Activated CD4-positive, alpha-beta T cell treated with anti-CD3 and anti-CD28 coated beads, Interleukin-2, amount 10 ng/mL, durations not matched to agents 7 days and 5 days (primary cell): ENCODE measurements at regions not wholly inside any gene's neighbourhood (a gene's known extent, or its start where the extent isn't known, plus 50 kb on each side); places are given as distances from the start of the nearest gene placed in this dataset.

ENCODE experiments used
- CTCF ChIA-PET: fragments of 350-600 bp; sonication (Branson Sonifier 250); formaldehyde crosslinking; loops from one replicate; lab custom pipeline; 2021; ENCODE audit warnings: antibody characterized with exemption; lab: Charles Lee
- POLR2A ChIA-PET: fragments of 350-600 bp; sonication (Branson Sonifier 250); formaldehyde crosslinking; loops from one replicate; lab custom pipeline; 2021; ENCODE audit warnings: antibody characterized with exemption; lab: Charles Lee
- DNase-seq: peaks from one replicate; pipeline ENCODE4 v3.0.0-alpha.2; 2020
- H3K27ac Mint-ChIP-seq: one replicate; pipeline ENCODE4 v1.8.0; 2021; ENCODE audit warnings: mild to moderate bottlenecking, moderate library complexity, mixed read lengths
- H3K27me3 Mint-ChIP-seq: one replicate; pipeline ENCODE4 v1.8.0; 2021; ENCODE audit warnings: mixed read lengths
- H3K36me3 Mint-ChIP-seq: one replicate; pipeline ENCODE4 v1.8.0; 2021; ENCODE audit warnings: low read depth, mixed read lengths
- H3K4me1 Mint-ChIP-seq: one replicate; pipeline ENCODE4 v1.8.0; 2021; ENCODE audit warnings: mixed read lengths
- H3K4me3 Mint-ChIP-seq: one replicate; pipeline ENCODE4 v1.8.0; 2021; ENCODE audit warnings: mild to moderate bottlenecking, moderate library complexity, mixed read lengths
- H3K9me3 Mint-ChIP-seq: one replicate; pipeline ENCODE4 v1.8.0; 2021; ENCODE audit warnings: mixed read lengths

GRCh38 chr12:19938031-19938430 is 430.3 kb upstream of the PDE3A start:
- Mint-ChIP-seq H3K27ac (no peak overlapping the region), H3K4me1 (no peaks in the 10 kb centered on the region), H3K4me3 (no peak overlapping the region), H3K27me3 (no peaks in the 10 kb centered on the region), H3K9me3 (no peaks in the 10 kb centered on the region), H3K36me3 (no peaks in the 10 kb centered on the region)
- DNase-seq: no peak
- ChIA-PET CTCF (no interaction called here), POLR2A (no interaction called here)

GRCh38 chr12:19938491-19938890 is 429.8 kb upstream of the PDE3A start:
- H3K36me3 Mint-ChIP-seq: no peaks in the 10 kb centered on the region
- no peak overlapping the region for H3K4me3 Mint-ChIP-seq
- H3K27ac Mint-ChIP-seq: no peak overlapping the region
- no peaks in the 10 kb centered on the region for H3K9me3 Mint-ChIP-seq
- POLR2A ChIA-PET: no interaction called here
- CTCF ChIA-PET: no interaction called here
- no peak for DNase-seq
- H3K27me3 Mint-ChIP-seq: no peaks in the 10 kb centered on the region
- no peaks in the 10 kb centered on the region for H3K4me1 Mint-ChIP-seq

DNA sequence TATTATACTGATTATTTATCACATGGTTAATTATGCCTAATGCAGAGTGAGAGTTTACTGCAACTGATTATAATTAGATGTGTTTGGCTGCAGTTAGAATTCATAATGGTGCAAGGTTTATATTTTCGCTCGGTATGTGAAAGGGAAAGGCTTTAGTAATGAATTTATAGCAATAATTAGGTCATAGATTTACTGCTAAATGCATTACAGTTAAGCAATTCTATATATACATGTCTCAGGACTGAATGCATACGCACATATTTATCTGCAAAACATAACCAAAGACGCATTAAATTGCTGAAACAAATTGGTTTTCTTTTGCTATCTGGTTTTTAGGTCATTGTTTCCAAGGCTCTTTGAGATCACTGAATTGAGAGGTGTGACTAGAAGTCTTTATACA is 428.1 kb upstream of the PDE3A start:
- no peaks in the 10 kb centered on the region for H3K27me3 Mint-ChIP-seq
- POLR2A ChIA-PET: no interaction called here
- CTCF ChIA-PET: no interaction called here
- no peaks in the 10 kb centered on the region for H3K36me3 Mint-ChIP-seq
- no peak for DNase-seq
- no peaks in the 10 kb centered on the region for H3K9me3 Mint-ChIP-seq
- H3K4me3 Mint-ChIP-seq: no peak overlapping the region
- H3K4me1 Mint-ChIP-seq: no peaks in the 10 kb centered on the region
- no peak overlapping the region for H3K27ac Mint-ChIP-seq

DNA sequence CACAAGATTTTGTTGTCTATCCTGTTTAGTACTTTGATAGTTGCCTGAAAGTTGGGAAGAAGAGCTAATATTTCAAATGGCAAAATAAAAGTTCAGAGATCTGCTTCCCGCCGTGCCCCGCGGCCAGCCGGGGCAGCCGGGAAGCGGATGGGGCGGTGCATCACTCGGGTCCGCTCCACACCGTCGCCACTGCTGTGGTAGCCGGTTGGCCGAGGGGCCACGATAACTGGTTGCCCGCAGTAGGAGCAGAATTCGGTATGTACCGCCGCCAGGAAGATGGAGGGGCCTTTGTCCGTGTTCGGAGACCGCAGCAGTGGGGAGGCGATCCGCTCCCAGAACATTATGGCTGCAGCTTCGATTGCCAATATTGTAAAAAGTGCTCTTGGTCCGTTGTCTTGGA is 427.2 kb upstream of the PDE3A start:
- Mint-ChIP-seq H3K27ac (no peak overlapping the region), H3K9me3 (no peaks in the 10 kb centered on the region), H3K4me1 (no peaks in the 10 kb centered on the region), H3K4me3 (no peak overlapping the region), H3K36me3 (no peaks in the 10 kb centered on the region), H3K27me3 (no peaks in the 10 kb centered on the region)
- POLR2A ChIA-PET: no interaction called here
- DNase-seq: no peak
- CTCF ChIA-PET: no interaction called here

GRCh38 chr12:19945559-19946435 is 422.5 kb upstream of the PDE3A start:
- H3K36me3 Mint-ChIP-seq: no peaks in the 10 kb centered on the region
- POLR2A ChIA-PET: no interaction called here
- H3K4me1 Mint-ChIP-seq: no peaks in the 10 kb centered on the region
- H3K4me3 Mint-ChIP-seq: no peak overlapping the region
- peaks cover 6% of the 10 kb centered on the region for H3K9me3 Mint-ChIP-seq
- H3K27ac Mint-ChIP-seq: no peak overlapping the region
- CTCF ChIA-PET: no interaction called here
- H3K27me3 Mint-ChIP-seq: no peaks in the 10 kb centered on the region
- DNase-seq: no peak

DNA sequence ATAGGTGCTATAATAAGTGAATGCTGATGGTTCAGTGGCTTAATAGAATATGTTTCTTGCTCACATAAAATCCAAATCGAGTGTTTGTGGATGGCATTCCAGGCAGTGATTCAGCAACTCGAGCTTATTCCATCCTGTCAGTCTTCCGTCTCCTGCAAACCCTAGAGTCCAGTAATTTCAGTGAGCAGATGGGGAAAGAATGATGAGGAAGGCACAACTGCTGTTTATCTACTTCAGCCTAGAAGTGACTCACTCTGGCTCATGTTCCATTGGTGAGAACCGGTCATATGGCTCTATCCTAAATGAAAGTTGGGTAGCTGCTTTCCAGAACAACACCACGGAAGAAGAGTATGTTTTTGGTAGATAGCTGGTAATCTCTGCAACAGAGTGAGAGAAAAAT is 421.8 kb upstream of the PDE3A start:
- Mint-ChIP-seq H3K27me3 (no peaks in the 10 kb centered on the region), H3K4me1 (no peaks in the 10 kb centered on the region), H3K4me3 (no peak overlapping the region), H3K9me3 (peaks cover 6% of the 10 kb centered on the region), H3K27ac (no peak overlapping the region), H3K36me3 (no peaks in the 10 kb centered on the region)
- no peak for DNase-seq
- POLR2A ChIA-PET: no interaction called here
- CTCF ChIA-PET: no interaction called here

DNA sequence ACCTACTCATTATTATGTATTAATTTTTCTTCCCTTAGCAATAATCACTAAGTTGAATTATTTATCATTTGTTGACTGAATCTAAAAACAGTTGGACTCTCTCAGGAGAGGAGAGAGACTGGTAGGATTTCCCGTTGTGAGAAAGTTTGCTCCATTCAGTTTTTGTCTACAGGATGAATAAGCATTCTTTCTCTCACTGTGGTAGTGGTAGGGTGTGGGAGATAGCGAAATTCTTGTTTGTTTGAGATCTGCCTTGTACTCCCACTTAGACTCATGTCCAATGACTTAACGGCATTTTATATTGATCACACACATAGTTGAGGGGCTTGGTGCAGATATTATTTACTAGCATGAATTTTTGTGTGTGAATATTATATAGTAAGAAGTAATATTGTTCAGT is 421.0 kb upstream of the PDE3A start:
- Mint-ChIP-seq H3K27ac (no peak overlapping the region), H3K9me3 (peaks cover 6% of the 10 kb centered on the region), H3K27me3 (no peaks in the 10 kb centered on the region), H3K36me3 (no peaks in the 10 kb centered on the region), H3K4me1 (no peaks in the 10 kb centered on the region), H3K4me3 (no peak overlapping the region)
- CTCF ChIA-PET: interaction anchor here (0.6 kb wide), 1 partner anchor 238 kb away, joined by 4 read pairs; no protein-coding TSS in a partner anchor
- POLR2A ChIA-PET: no interaction called here
- no peak for DNase-seq

- H3K9me3 Mint-ChIP-seq: peaks cover 6% of the 10 kb centered on the region
- ChIA-PET CTCF (no interaction called here), POLR2A (no interaction called here)
- H3K36me3 Mint-ChIP-seq: no peaks in the 10 kb centered on the region
- no peak overlapping the region for H3K27ac Mint-ChIP-seq
- DNase-seq: no peak
- H3K4me1 Mint-ChIP-seq: no peaks in the 10 kb centered on the region
- no peaks in the 10 kb centered on the region for H3K27me3 Mint-ChIP-seq
- no peak overlapping the region for H3K4me3 Mint-ChIP-seq
Observed at GRCh38 chr12:19951664-19952063, 416.7 kb upstream of the PDE3A start.

- ChIA-PET CTCF (no interaction called here), POLR2A (no interaction called here)
- H3K4me3 Mint-ChIP-seq: no peak overlapping the region
- H3K9me3 Mint-ChIP-seq: no peaks in the 10 kb centered on the region
- H3K27ac Mint-ChIP-seq: no peak overlapping the region
- no peaks in the 10 kb centered on the region for H3K36me3 Mint-ChIP-seq
- no peaks in the 10 kb centered on the region for H3K4me1 Mint-ChIP-seq
- H3K27me3 Mint-ChIP-seq: no peaks in the 10 kb centered on the region
- no peak for DNase-seq
Observed at GRCh38 chr12:19953734-19954133, 414.6 kb upstream of the PDE3A start.

GRCh38 chr12:19954163-19954562 is 414.2 kb upstream of the PDE3A start:
- Mint-ChIP-seq H3K9me3 (no peaks in the 10 kb centered on the region), H3K36me3 (no peaks in the 10 kb centered on the region), H3K27ac (no peak overlapping the region), H3K27me3 (no peaks in the 10 kb centered on the region), H3K4me1 (no peaks in the 10 kb centered on the region), H3K4me3 (no peak overlapping the region)
- ChIA-PET POLR2A (no interaction called here), CTCF (no interaction called here)
- DNase-seq: no peak

DNA sequence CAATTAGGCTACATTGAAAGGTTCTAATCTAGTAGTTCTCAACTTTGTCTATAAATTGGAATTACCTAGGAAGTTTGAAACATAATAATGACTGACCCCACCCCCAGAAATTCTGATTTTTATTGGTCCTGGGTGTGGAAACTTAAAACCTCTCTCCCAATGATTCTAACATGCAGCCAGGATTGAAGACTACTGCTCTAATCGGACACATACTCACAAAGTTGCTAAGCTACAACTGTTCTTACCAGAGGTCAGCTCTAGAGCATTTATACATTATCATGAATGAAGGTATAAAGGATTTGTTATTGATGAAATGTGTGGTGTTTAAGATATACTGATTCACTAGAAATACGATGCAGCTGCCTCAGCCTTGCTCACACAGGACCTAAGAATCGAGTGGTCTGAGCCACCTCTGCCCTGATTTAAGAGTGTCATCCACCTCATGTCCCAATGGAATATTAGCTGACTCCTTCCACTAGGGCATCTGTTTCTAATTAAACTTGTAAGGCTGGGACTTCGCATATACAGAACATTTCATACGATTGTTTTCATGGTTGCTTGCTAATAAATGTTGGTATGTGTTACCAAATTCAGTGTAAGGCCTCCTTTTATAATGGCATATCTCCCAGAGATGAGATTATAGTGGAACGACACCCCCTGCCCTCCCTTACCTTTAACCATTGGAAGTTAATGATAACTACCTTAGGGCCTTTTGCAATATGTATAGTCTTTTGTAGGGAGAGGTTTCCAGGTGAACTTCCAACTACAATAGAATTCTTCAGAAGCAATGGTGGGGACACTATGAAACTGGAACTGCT is 410.8 kb upstream of the PDE3A start:
- POLR2A ChIA-PET: no interaction called here
- no peak overlapping the region for H3K4me3 Mint-ChIP-seq

DNA sequence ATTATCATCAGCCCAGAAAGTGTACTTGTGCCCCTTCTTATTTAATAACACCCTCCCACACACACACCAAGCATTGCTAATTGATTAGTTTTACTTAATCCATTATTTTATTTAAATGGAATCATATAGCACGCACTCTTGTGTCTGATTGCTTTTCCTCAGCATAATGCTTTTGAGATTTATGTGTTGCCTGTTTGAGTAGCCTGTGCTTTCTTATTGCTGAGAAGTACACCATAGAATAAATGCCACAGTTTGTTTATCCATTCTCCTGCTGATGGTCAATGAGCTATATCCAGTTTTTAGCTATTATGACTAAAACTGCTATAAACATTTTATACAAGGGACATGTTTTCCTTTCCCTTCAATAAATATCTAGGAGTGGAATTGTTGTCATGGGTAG is 409.9 kb upstream of the PDE3A start:
- Mint-ChIP-seq H3K4me3 (no peak overlapping the region), H3K36me3 (no peaks in the 10 kb centered on the region), H3K27me3 (no peaks in the 10 kb centered on the region), H3K27ac (no peak overlapping the region), H3K4me1 (no peaks in the 10 kb centered on the region), H3K9me3 (no peaks in the 10 kb centered on the region)
- ChIA-PET POLR2A (no interaction called here), CTCF (no interaction called here)
- no peak for DNase-seq

More for the DNA sequence above, 410.8 kb upstream of the PDE3A start:
- no peaks in the 10 kb centered on the region for H3K36me3 Mint-ChIP-seq
- H3K27me3 Mint-ChIP-seq: no peaks in the 10 kb centered on the region
- H3K9me3 Mint-ChIP-seq: no peaks in the 10 kb centered on the region
- H3K27ac Mint-ChIP-seq: no peak overlapping the region
- CTCF ChIA-PET: no interaction called here
- no peak for DNase-seq
- H3K4me1 Mint-ChIP-seq: no peaks in the 10 kb centered on the region

DNA sequence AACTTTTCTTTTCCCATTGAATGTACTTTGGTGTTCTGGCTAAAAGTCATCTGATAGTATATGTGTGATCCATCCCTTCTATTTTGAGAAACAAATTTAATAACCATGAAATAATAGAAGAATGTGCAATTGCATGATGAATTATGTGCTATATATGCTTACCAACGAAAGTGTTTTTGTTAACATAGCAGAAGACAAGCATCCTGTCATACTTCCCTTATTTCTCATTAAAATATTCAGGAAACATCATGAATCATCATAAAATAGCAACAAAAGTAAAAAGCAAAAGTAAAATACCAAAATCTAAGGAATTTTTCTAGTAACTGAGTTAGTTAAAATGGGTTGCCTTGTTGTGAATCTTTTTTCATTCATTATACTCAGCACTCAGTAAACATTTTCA is 409.0 kb upstream of the PDE3A start:
- Mint-ChIP-seq H3K27me3 (no peaks in the 10 kb centered on the region), H3K4me3 (no peak overlapping the region)
- POLR2A ChIA-PET: no interaction called here

More for the DNA sequence above, 409.0 kb upstream of the PDE3A start:
- H3K36me3 Mint-ChIP-seq: no peaks in the 10 kb centered on the region
- DNase-seq: no peak
- no peaks in the 10 kb centered on the region for H3K9me3 Mint-ChIP-seq
- H3K4me1 Mint-ChIP-seq: no peaks in the 10 kb centered on the region
- CTCF ChIA-PET: no interaction called here
- no peak overlapping the region for H3K27ac Mint-ChIP-seq
